Loucy (cell line): ENCODE measurements at regions not wholly inside any gene's neighbourhood (a gene's known extent, or its start where the extent isn't known, plus 50 kb on each side); places are given as distances from the start of the nearest gene placed in this dataset.

ENCODE experiments used
- H2AFZ ChIP-seq: fragments of 200-600 bp; sonication (generic); 2 replicates; pipeline ENCODE4 v1.6.0; 2016; ENCODE audit warnings: antibody characterized with exemption, mild to moderate bottlenecking, low read length, moderate library complexity
- H3F3A ChIP-seq: fragments of 200-600 bp; 2 replicates; pipeline ENCODE4 v1.6.0; 2016; ENCODE audit warnings: antibody characterized with exemption, low read depth, mild to moderate bottlenecking
- H3K27me3 ChIP-seq: fragments of 200-600 bp; sonication (generic); 2 replicates; pipeline ENCODE4 v1.6.1; 2014; ENCODE audit warnings: low read length, mild to moderate bottlenecking; ENCODE audit not compliant: insufficient read depth, poor library complexity, severe bottlenecking
- H3K36me3 ChIP-seq: fragments of 200-600 bp; sonication (generic); 2 replicates; pipeline ENCODE4 v1.6.1; 2016; ENCODE audit warnings: low read length; ENCODE audit not compliant: insufficient read depth
- H3K4me1 ChIP-seq: fragments of 200-600 bp; sonication (generic); 2 replicates; pipeline ENCODE4 v1.5.1; 2014; ENCODE audit warnings: low read length, mild to moderate bottlenecking; ENCODE audit not compliant: insufficient read depth, poor library complexity, severe bottlenecking
- H3K4me2 ChIP-seq: fragments of 200-600 bp; sonication (generic); 2 replicates; pipeline ENCODE4 v1.6.0; 2014; ENCODE audit warnings: antibody characterized with exemption, low read length, low read depth, mild to moderate bottlenecking; ENCODE audit not compliant: poor library complexity, severe bottlenecking
- H3K4me3 ChIP-seq: fragments of 200-600 bp; sonication (generic); 2 replicates; pipeline ENCODE4 v1.5.1; 2014; ENCODE audit warnings: low read length, mild to moderate bottlenecking, mixed read lengths; ENCODE audit not compliant: poor library complexity, severe bottlenecking
- H3K79me2 ChIP-seq: fragments of 200-600 bp; sonication (generic); 2 replicates; pipeline ENCODE4 v1.6.1; 2014; ENCODE audit warnings: low read length; ENCODE audit not compliant: insufficient read depth
- H3K9ac ChIP-seq: fragments of 200-600 bp; sonication (generic); 2 replicates; pipeline ENCODE4 v1.6.0; 2014; ENCODE audit warnings: mild to moderate bottlenecking, low read depth, low read length, moderate library complexity; ENCODE audit not compliant: poor library complexity, severe bottlenecking
- H3K9me2 ChIP-seq: fragments of 200-600 bp; sonication (generic); replicated peaks from 2 replicates; pipeline ENCODE4 v1.6.1; 2016; ENCODE audit warnings: low read depth, low read length, mixed read lengths
- H3K9me3 ChIP-seq: fragments of 200-600 bp; sonication (generic); 2 replicates; pipeline ENCODE4 v1.6.1; 2014; ENCODE audit warnings: mild to moderate bottlenecking, antibody characterized with exemption, low read length, low read depth; ENCODE audit not compliant: insufficient read depth
- H4K20me1 ChIP-seq: fragments of 200-600 bp; sonication (generic); 2 replicates; pipeline ENCODE4 v1.6.0; 2014; ENCODE audit warnings: antibody characterized with exemption, low read length, mild to moderate bottlenecking; ENCODE audit not compliant: insufficient read depth, poor library complexity, severe bottlenecking
- CTCF ChIP-seq: fragments of 200-600 bp; sonication (generic); conservative IDR thresholded peaks from 2 replicates; pipeline ENCODE4 v1.5.1; 2014; ENCODE audit warnings: mild to moderate bottlenecking, antibody characterized with exemption, low read length
- EZH2phosphoT487 ChIP-seq: fragments of 200-600 bp; IDR thresholded peaks from 2 replicates; pipeline ENCODE4 v1.6.1; 2018; ENCODE audit warnings: antibody characterized with exemption, mild to moderate bottlenecking, moderate library complexity, borderline replicate concordance

GRCh38 chr5:72733810-72734209, 82.7 kb upstream of the TNPO1 start:
- H3K9me2 ChIP-seq, result no peaks in the 10 kb centered on the region
- H2AFZ ChIP-seq, result no peak overlapping the region
- TF ChIP-seq EZH2phosphoT487, result no peak
- TF ChIP-seq CTCF, result no peak
- no peaks in the 10 kb centered on the region for H3K9me3 ChIP-seq
- no peak overlapping the region for H3K4me3 ChIP-seq
- H3F3A ChIP-seq, result no peaks in the 10 kb centered on the region
- H3K79me2 ChIP-seq, result no peaks in the 10 kb centered on the region
- no peak overlapping the region for H3K4me2 ChIP-seq
- H3K9ac ChIP-seq, result no peak overlapping the region
- no peaks in the 10 kb centered on the region for H3K36me3 ChIP-seq
- H3K27me3 ChIP-seq, result no peaks in the 10 kb centered on the region
- no peaks in the 10 kb centered on the region for H3K4me1 ChIP-seq
- H4K20me1 ChIP-seq, result no peaks in the 10 kb centered on the region

- TF ChIP-seq CTCF (no peak), EZH2phosphoT487 (no peak)
Measured at GRCh38 chr5:72723581-72723980, 92.9 kb upstream of the TNPO1 start.

GRCh38 chr5:72722792-72723452, 93.5 kb upstream of the TNPO1 start:
- no peak overlapping the region for H3K4me2 ChIP-seq
- TF ChIP-seq CTCF (no peak), EZH2phosphoT487 (no peak)
- no peak overlapping the region for H3K4me3 ChIP-seq
- H3K27me3 ChIP-seq, result no peaks in the 10 kb centered on the region
- no peak overlapping the region for H3K9ac ChIP-seq
- H2AFZ ChIP-seq, result no peak overlapping the region
- H3K9me2 ChIP-seq, result no peaks in the 10 kb centered on the region
- H4K20me1 ChIP-seq, result no peaks in the 10 kb centered on the region
- no peaks in the 10 kb centered on the region for H3K4me1 ChIP-seq
- no peaks in the 10 kb centered on the region for H3K36me3 ChIP-seq
- H3F3A ChIP-seq, result no peaks in the 10 kb centered on the region
- H3K9me3 ChIP-seq, result no peaks in the 10 kb centered on the region
- H3K79me2 ChIP-seq, result no peaks in the 10 kb centered on the region

More at GRCh38 chr5:72723581-72723980, 92.9 kb upstream of the TNPO1 start:
- H3K36me3 ChIP-seq, result no peaks in the 10 kb centered on the region
- H4K20me1 ChIP-seq, result no peaks in the 10 kb centered on the region
- no peak overlapping the region for H3K4me2 ChIP-seq
- H3K79me2 ChIP-seq, result no peaks in the 10 kb centered on the region
- H3K9me2 ChIP-seq, result no peaks in the 10 kb centered on the region
- no peaks in the 10 kb centered on the region for H3K27me3 ChIP-seq
- H3K4me3 ChIP-seq, result no peak overlapping the region
- H3K9me3 ChIP-seq, result no peaks in the 10 kb centered on the region
- H3K9ac ChIP-seq, result no peak overlapping the region
- H3K4me1 ChIP-seq, result no peaks in the 10 kb centered on the region
- H3F3A ChIP-seq, result no peaks in the 10 kb centered on the region
- H2AFZ ChIP-seq, result no peak overlapping the region
